K562 (cell line): ENCODE measurements at regions not wholly inside any gene's neighbourhood (a gene's known extent, or its start where the extent isn't known, plus 50 kb on each side); places are given as distances from the start of the nearest gene placed in this dataset.

ENCODE experiments used
- ATAC-seq: fragments of 200-7000 bp; cut with Tn5 transposase; 3 replicates; pipeline ENCODE4 v1.9.1; 2020; ENCODE audit warnings: moderate library complexity
- BruUV-seq: library from RNA; stranded (reverse); fragments of 400-500 nt; replicated peaks from 2 replicates; lab custom pipeline; 2021; lab: Mats Ljungman, UMichigan
- CTCF ChIA-PET: fragments of 300-600 bp; formaldehyde crosslinking; extraction: SDS; loops from one replicate; lab custom pipeline; 2021; ENCODE audit warnings: low intra/inter-chr PET ratio; lab: Yijun Ruan, JAX
- POLR2A ChIA-PET: fragments of 300-600, 350-650 bp; sonication (Branson Sonifier 250); formaldehyde crosslinking; extraction: SDS; loops from one replicate; lab custom pipeline; 2021; ENCODE audit warnings: antibody characterized with exemption, inconsistent platforms; lab: Yijun Ruan, JAX
- DNase-seq, 4 experiments: peaks; one replicate each; pipeline versions ENCODE4 v3.0.0 to v3.0.0-alpha.2; 2011 to 2018; ENCODE audit warnings: low spot score in 3 of 4, mixed read lengths in 3 of 4; ENCODE audit errors: extremely low read depth in 1 of 4
- FAIRE-seq: peaks from 2 replicates; lab custom pipeline; 2011; peaks lifted over from hg19 to GRCh38; lab: Jason Lieb, UNC
- H2AFZ ChIP-seq: 2 replicates; pipeline ENCODE4 v1.6.0; 2011; ENCODE audit warnings: low read depth, low read length, control low read depth, inconsistent platforms
- H3K27ac ChIP-seq: fragments of 200-600 bp; 3 replicates; pipeline ENCODE4 v1.8.0; 2011; ENCODE audit warnings: low read depth, mild to moderate bottlenecking, control low read depth, inconsistent platforms, low read length, moderate library complexity, mixed read lengths; ENCODE audit errors: extremely low read depth
- H3K27me3 ChIP-seq, 2 experiments: fragments of 300-600 bp in 1 of 2; 2 replicates in 1 of 2; 3 replicates in 1 of 2; pipeline versions ENCODE4 v1.6.0 to v1.8.0; 2011; ENCODE audit warnings: inconsistent platforms in 2 of 2, low read length in 2 of 2, mild to moderate bottlenecking in 1 of 2, mixed read lengths in 1 of 2, moderate library complexity in 1 of 2; ENCODE audit not compliant: control insufficient read depth in 2 of 2, insufficient read depth in 2 of 2
- H3K36me3 ChIP-seq: fragments of 300-600 bp; 3 replicates; pipeline ENCODE4 v1.8.0; 2011; ENCODE audit warnings: mild to moderate bottlenecking, low read length, inconsistent platforms; ENCODE audit not compliant: control insufficient read depth, insufficient read depth
- H3K4me1 ChIP-seq, 2 experiments: fragments of 200-600 bp in 1 of 2; replicated peaks in 1 of 2; 2 replicates in 1 of 2; 3 replicates in 1 of 2; pipeline versions ENCODE4 v1.5.1 to v1.8.0; 2011; ENCODE audit warnings: inconsistent platforms in 2 of 2, low read length in 2 of 2, mild to moderate bottlenecking in 1 of 2, mixed read lengths in 1 of 2, moderate library complexity in 1 of 2; ENCODE audit not compliant: control insufficient read depth in 2 of 2, insufficient read depth in 2 of 2
- H3K4me2 ChIP-seq: 2 replicates; pipeline ENCODE4 v1.6.1; 2011; ENCODE audit warnings: low read length, control low read depth, inconsistent platforms, mixed read lengths; ENCODE audit not compliant: insufficient read depth
- H3K4me3 ChIP-seq: fragments of 200-600 bp; sonication (generic), shearing (Covaris generic); 2 replicates; pipeline ENCODE4 v1.5.1; 2016; ENCODE audit warnings: control low read depth, inconsistent platforms
- H3K79me2 ChIP-seq: fragments of 200-600 bp; 3 replicates; pipeline ENCODE4 v1.8.0; 2011; ENCODE audit warnings: low read length, inconsistent platforms; ENCODE audit not compliant: control insufficient read depth, insufficient read depth
- H3K9ac ChIP-seq, 2 experiments: 2 replicates each; pipeline versions ENCODE4 v1.6.0 to v1.6.1; 2011; ENCODE audit warnings: low read depth in 2 of 2, low read length in 2 of 2, control low read depth in 1 of 2, inconsistent platforms in 1 of 2, mild to moderate bottlenecking in 1 of 2, mixed read lengths in 1 of 2; ENCODE audit not compliant: insufficient read depth in 1 of 2
- H3K9me1 ChIP-seq: one replicate; pipeline ENCODE4 v1.6.0; 2011; ENCODE audit warnings: inconsistent platforms, mild to moderate bottlenecking, low read length, moderate library complexity; ENCODE audit not compliant: control insufficient read depth, insufficient read depth
- H3K9me3 ChIP-seq: replicated peaks from 2 replicates; pipeline ENCODE4 v1.5.1; 2011; ENCODE audit warnings: low read depth, low read length, inconsistent platforms; ENCODE audit not compliant: control insufficient read depth, insufficient read depth
- H4K20me1 ChIP-seq: replicated peaks from 2 replicates; pipeline ENCODE4 v1.6.1; 2011; ENCODE audit warnings: low read length, inconsistent platforms, mixed read lengths; ENCODE audit not compliant: control insufficient read depth, insufficient read depth
- CBX8 ChIP-seq: fragments of 200-600 bp; sonication (generic); IDR thresholded peaks from 2 replicates; pipeline ENCODE4 v1.6.1; 2012; ENCODE audit warnings: borderline replicate concordance, mixed run types, low read depth, mild to moderate bottlenecking, moderate library complexity, mixed read lengths, low read length, control low read depth, inconsistent platforms; ENCODE audit not compliant: poor library complexity, severe bottlenecking; ENCODE audit errors: extremely low read depth
- CC2D1A ChIP-seq: fragments of 450-650 bp; IDR thresholded peaks from 2 replicates; pipeline ENCODE4 v1.6.1; 2017; ENCODE audit warnings: mild to moderate bottlenecking
- ETV1 ChIP-seq: fragments of 450-650 bp; conservative IDR thresholded peaks from 2 replicates; pipeline ENCODE4 v1.6.1; 2016; ENCODE audit warnings: missing genetic modification characterization, control low read depth, low read depth, missing compliant biosample characterization
- KDM5B ChIP-seq: fragments of 200-600 bp; sonication (generic); IDR thresholded peaks from 2 replicates; pipeline ENCODE4 v1.6.1; 2012; ENCODE audit warnings: low read depth, mild to moderate bottlenecking, moderate library complexity, low read length, control low read depth, inconsistent platforms; ENCODE audit not compliant: insufficient replicate concordance
- ZNF551 ChIP-seq: fragments of 250-450 bp; sonication (Bioruptor Pico); IDR thresholded peaks from 2 replicates; pipeline ENCODE4 v1.5.0; 2021; ENCODE audit warnings: mild to moderate bottlenecking, moderate library complexity
- WGBS: fragments of 100-300 bp; shearing (Covaris generic); methylation state at CpG from one replicate; pipeline ENCODE4 v1.1.6; 2016; ENCODE audit warnings: low coverage, mixed read lengths; ENCODE audit not compliant: insufficient coverage; ENCODE audit errors: missing lambda C conversion rate; 5-methylcytosine and 5-hydroxymethylcytosine counted together
- in situ Hi-C: fragments of 300-500 bp; cut with MboI; formaldehyde crosslinking; loops from 4 replicates; pipeline ENCODE4 v1.15.0; 2018; ENCODE audit warnings: inconsistent platforms, mixed read lengths
- intact Hi-C: fragments of 100-400 bp; cut with micrococcal nuclease; formaldehyde crosslinking; loops from 2 replicates; pipeline ENCODE4 v1.14.2; 2022
- TF ChIP-seq, protein P1 (sequence below), 2 experiments: fragments of 450-650 bp; IDR thresholded peaks; 2 replicates each; pipeline ENCODE4 v1.6.1; 2016

GRCh38 chr18:27704736-27705361 is 472.1 kb downstream of the CDH2 start:
- no peaks in the 10 kb centered on the region for H4K20me1 ChIP-seq
- no peak for ATAC-seq
- no peak overlapping the region for H3K4me3 ChIP-seq
- CTCF ChIA-PET: no interaction called here
- no peak for TF ChIP-seq CC2D1A
- no peak for TF ChIP-seq ZNF551 (CRISPR knock-in tag)
- TF ChIP-seq, protein P1, sequence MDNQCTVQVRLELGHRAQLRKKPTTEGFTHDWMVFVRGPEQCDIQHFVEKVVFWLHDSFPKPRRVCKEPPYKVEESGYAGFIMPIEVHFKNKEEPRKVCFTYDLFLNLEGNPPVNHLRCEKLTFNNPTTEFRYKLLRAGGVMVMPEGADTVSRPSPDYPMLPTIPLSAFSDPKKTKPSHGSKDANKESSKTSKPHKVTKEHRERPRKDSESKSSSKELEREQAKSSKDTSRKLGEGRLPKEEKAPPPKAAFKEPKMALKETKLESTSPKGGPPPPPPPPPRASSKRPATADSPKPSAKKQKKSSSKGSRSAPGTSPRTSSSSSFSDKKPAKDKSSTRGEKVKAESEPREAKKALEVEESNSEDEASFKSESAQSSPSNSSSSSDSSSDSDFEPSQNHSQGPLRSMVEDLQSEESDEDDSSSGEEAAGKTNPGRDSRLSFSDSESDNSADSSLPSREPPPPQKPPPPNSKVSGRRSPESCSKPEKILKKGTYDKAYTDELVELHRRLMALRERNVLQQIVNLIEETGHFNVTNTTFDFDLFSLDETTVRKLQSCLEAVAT (IDR thresholded peaks at IDR 0.05): no peak
- TF ChIP-seq ETV1 (tag): no peak
- no peak for TF ChIP-seq KDM5B
- TF ChIP-seq CBX8: no peak
- TF ChIP-seq, all 486 proteins: peak for 0
- H3K36me3 ChIP-seq: no peaks in the 10 kb centered on the region
- WGBS: 0% methylated on average over 3 of the region's 3 CpGs
- H3K27me3 ChIP-seq: no peaks in the 10 kb centered on the region
- no peaks in the 10 kb centered on the region for H3K79me2 ChIP-seq
- BruUV-seq: no TSS peak
- no peaks in the 10 kb centered on the region for H3K9me1 ChIP-seq
- no peak for FAIRE-seq
- no peaks in the 10 kb centered on the region for H3K9me3 ChIP-seq
- in situ Hi-C loops: no loop called here
- no peaks in the 10 kb centered on the region for H3K4me1 ChIP-seq
- no peak for DNase-seq
- intact Hi-C loops: no loop called here
- no peak overlapping the region for H2AFZ ChIP-seq
- no peak overlapping the region for H3K4me2 ChIP-seq
- POLR2A ChIA-PET: no interaction called here
- H3K9ac ChIP-seq: no peak overlapping the region
- H3K27ac ChIP-seq: no peak overlapping the region
